ENCODE measurements at regions not wholly inside any gene's neighbourhood (a gene's known extent, or its start where the extent isn't known, plus 50 kb on each side); places are given as distances from the start of the nearest gene placed in this dataset.

- TF ChIP-seq, protein P1, sequence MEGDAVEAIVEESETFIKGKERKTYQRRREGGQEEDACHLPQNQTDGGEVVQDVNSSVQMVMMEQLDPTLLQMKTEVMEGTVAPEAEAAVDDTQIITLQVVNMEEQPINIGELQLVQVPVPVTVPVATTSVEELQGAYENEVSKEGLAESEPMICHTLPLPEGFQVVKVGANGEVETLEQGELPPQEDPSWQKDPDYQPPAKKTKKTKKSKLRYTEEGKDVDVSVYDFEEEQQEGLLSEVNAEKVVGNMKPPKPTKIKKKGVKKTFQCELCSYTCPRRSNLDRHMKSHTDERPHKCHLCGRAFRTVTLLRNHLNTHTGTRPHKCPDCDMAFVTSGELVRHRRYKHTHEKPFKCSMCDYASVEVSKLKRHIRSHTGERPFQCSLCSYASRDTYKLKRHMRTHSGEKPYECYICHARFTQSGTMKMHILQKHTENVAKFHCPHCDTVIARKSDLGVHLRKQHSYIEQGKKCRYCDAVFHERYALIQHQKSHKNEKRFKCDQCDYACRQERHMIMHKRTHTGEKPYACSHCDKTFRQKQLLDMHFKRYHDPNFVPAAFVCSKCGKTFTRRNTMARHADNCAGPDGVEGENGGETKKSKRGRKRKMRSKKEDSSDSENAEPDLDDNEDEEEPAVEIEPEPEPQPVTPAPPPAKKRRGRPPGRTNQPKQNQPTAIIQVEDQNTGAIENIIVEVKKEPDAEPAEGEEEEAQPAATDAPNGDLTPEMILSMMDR (IDR thresholded peaks at IDR 0.05) = no peak
- TF ChIP-seq EP300 (IDR thresholded peaks at IDR 0.05) = no peak
- TF ChIP-seq POLR2A (IDR thresholded peaks at IDR 0.05) = no peak
These were observed 222.4 kb upstream of the NR3C2 start for GRCh38 chr4:148664636-148665035.
